Right atrium auricular region (tissue), 2 donors: ENCODE measurements at regions not wholly inside any gene's neighbourhood (a gene's known extent, or its start where the extent isn't known, plus 50 kb on each side); places are given as distances from the start of the nearest gene placed in this dataset.

Experiments used
- DNase-seq: peaks from one replicate; pipeline ENCODE4 v3.0.0-alpha.2; 2019; ENCODE audit warnings: low spot score
- H3K27ac ChIP-seq, 2 donors: fragments of 200-600 bp; sonication (generic); 1 replicate in 1 of 2; 2 replicates in 1 of 2; pipeline ENCODE4 v1.5.1; 2016 to 2019
- H3K27me3 ChIP-seq, 2 donors: fragments of 200-600 bp; sonication (generic); one replicate each; pipeline versions ENCODE4 v1.5.1 to v1.6.0; 2017 to 2019
- H3K36me3 ChIP-seq: fragments of 200-600 bp; sonication (generic); one replicate; pipeline ENCODE4 v1.5.1; 2016
- H3K4me1 ChIP-seq, 2 donors: fragments of 200-600 bp; sonication (generic); one replicate each; pipeline versions ENCODE4 v1.5.1 to v1.6.0; 2017 to 2019
- H3K4me3 ChIP-seq, 2 donors: fragments of 200-600 bp; sonication (generic); 1 replicate in 1 of 2; 2 replicates in 1 of 2; pipeline ENCODE4 v1.5.1; 2017 to 2019; ENCODE audit warnings: mild to moderate bottlenecking in 1 of 2, moderate library complexity in 1 of 2
- H3K9me3 ChIP-seq, 2 donors: fragments of 200-600 bp; sonication (generic); one replicate each; pipeline ENCODE4 v1.5.1; 2019
- CTCF ChIP-seq, 2 donors: fragments of 200-600 bp; sonication (generic); IDR thresholded peaks; one replicate each; pipeline ENCODE4 v1.5.1; 2019; ENCODE audit warnings: antibody characterized with exemption in 2 of 2

DNA sequence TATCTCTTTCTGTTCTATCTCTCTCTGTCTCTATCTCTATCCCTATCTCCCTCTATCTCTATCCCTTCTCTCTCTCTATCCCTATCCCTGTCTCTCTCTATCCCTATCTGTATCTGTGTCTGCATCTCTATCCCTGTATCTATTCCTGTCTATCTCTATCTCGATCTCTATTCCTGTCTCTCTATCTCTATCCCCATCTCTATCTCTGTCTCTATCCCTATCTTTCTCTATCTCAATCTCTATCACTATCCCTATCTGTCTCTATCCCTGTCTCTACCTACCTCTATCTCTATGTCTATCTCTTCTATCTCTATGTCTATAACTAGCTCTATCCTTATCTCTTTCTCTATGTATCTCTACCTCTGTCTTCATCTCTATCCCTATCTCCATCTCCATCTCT, 141.4 kb upstream of the KCNJ6 start:
- no peak overlapping the region for H3K27ac ChIP-seq

GRCh38 chr21:38060533-38060932, 144.3 kb upstream of the KCNJ6 start:
- no peak for DNase-seq
- H3K36me3 ChIP-seq: no peaks in the 10 kb centered on the region
- H3K27me3 ChIP-seq: no peaks in the 10 kb centered on the region
- no peak overlapping the region for H3K27ac ChIP-seq
- no peaks in the 10 kb centered on the region for H3K4me1 ChIP-seq
- TF ChIP-seq CTCF (IDR thresholded peaks at IDR 0.05): no peak
- H3K4me3 ChIP-seq: no peak overlapping the region
- H3K9me3 ChIP-seq: no peaks in the 10 kb centered on the region

More for the DNA sequence above, 141.4 kb upstream of the KCNJ6 start:
- H3K4me3 ChIP-seq: no peak overlapping the region
- no peaks in the 10 kb centered on the region for H3K4me1 ChIP-seq
- TF ChIP-seq CTCF (IDR thresholded peaks at IDR 0.05): no peak
- no peaks in the 10 kb centered on the region for H3K9me3 ChIP-seq
- no peaks in the 10 kb centered on the region for H3K36me3 ChIP-seq
- DNase-seq: no peak
- H3K27me3 ChIP-seq: no peaks in the 10 kb centered on the region

DNA sequence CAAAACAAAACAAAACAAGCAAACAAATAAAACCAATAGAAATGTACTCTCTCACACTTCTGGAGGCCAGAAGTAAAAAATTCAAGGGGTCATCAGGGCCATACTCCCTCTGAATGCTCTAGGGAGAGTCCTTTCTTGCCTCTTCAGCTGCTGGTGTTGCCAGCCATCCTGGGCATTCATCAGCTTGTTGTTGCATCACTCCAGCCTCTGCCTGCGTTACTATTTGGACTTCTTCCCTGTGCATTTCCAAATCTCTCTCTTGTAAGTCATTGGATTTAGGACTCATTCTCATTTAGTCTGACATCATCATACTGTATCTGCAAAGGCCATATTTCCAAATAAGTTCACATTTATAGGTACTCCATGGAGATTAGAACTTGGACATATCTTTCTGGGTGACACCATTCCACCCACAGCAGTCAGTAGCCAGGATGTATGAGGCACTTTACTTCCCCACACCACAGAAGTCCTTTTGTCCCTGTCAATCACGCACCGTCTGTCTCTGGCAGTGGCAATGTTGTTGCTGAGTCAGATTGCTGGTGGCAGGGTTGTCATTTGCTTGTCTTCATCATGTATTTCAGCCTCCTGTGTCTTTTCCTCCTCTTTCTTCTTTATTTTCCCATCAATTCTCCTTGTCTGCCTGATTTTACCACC, 151.0 kb upstream of the KCNJ6 start:
- H3K27ac ChIP-seq: no peak overlapping the region
- H3K4me1 ChIP-seq: no peaks in the 10 kb centered on the region
- no peaks in the 10 kb centered on the region for H3K36me3 ChIP-seq
- no peak for DNase-seq
- H3K27me3 ChIP-seq: no peaks in the 10 kb centered on the region
- no peak for TF ChIP-seq CTCF (IDR thresholded peaks at IDR 0.05)
- no peak overlapping the region for H3K4me3 ChIP-seq
- H3K9me3 ChIP-seq: no peaks in the 10 kb centered on the region

GRCh38 chr21:38072489-38072888, 156.2 kb upstream of the KCNJ6 start:
- H3K4me3 ChIP-seq: no peak overlapping the region
- H3K4me1 ChIP-seq: no peaks in the 10 kb centered on the region
- DNase-seq: no peak
- H3K27ac ChIP-seq: no peak overlapping the region
- no peak for TF ChIP-seq CTCF (IDR thresholded peaks at IDR 0.05)
- no peaks in the 10 kb centered on the region for H3K9me3 ChIP-seq
- H3K27me3 ChIP-seq: no peaks in the 10 kb centered on the region
- no peaks in the 10 kb centered on the region for H3K36me3 ChIP-seq

DNA sequence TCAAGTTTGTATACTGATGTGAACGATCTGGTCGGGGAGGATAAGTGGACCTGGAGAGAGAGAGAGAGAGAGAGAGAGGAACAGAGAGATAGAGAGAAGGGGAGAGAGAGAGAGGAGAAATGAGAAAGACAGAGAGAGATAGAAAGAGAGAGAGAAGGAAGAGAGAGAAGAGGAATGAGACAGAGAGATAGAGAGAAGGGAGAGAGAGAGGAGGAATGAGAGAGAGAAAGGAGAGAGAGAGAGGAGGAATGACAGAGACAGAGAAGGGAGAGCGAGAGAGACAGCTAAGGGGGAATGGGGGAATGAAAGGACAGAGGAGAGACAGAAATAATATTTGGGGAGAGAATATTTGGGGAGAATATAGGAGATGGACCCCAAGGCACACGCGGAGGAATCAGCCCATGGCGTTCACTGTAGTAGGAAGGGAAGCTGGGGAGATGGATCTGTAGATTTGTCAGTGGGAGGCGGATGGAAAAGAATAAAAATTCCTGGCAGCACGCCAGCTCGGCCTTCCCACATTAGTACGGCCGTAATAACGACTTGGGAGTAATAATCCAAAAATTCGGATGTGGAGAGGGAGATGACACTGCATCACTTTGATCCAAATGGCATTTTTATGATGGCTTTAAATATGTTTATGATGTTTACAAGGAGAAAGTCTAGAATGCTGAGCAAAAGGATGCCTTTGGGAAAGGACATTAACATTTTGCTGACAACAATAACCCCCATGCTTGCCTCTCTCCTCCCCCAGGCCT, 159.8 kb upstream of the KCNJ6 start:
- Histone ChIP-seq H3K9me3 (no peaks in the 10 kb centered on the region), H3K4me3 (no peak overlapping the region), H3K4me1 (no peaks in the 10 kb centered on the region), H3K27me3 (no peaks in the 10 kb centered on the region), H3K27ac (no peak overlapping the region), H3K36me3 (no peaks in the 10 kb centered on the region)
- no peak for DNase-seq
- no peak for TF ChIP-seq CTCF (IDR thresholded peaks at IDR 0.05)
